ENCODE measurements at regions not wholly inside any gene's neighbourhood (a gene's known extent, or its start where the extent isn't known, plus 50 kb on each side); places are given as distances from the start of the nearest gene placed in this dataset.

DNA sequence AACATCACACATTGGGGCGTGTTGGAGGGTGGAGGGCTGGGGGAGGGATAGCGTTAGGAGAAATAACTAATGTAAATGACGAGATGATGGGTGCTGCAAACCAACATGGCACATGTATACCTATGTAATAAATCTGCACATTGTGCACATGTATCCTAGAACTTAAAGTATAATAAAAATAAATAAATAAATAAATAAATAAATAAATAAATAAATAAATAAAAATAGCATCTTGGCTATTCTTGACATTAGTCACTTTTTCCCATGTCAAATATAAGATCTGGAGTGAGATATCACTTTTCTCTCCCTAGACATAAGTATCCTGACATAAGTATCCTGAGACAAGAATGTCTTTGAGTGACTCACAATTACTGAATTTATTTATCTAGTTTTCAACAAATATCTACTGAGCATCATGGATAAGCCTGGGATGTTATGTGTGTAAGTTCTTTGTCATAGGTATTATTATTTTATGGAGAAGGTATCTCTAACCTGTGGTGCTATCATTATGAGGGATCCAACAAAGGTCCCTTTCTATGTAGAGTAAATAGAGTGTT, 691.3 kb downstream of the SORCS1 start:
- TF ChIP-seq, protein P1, sequence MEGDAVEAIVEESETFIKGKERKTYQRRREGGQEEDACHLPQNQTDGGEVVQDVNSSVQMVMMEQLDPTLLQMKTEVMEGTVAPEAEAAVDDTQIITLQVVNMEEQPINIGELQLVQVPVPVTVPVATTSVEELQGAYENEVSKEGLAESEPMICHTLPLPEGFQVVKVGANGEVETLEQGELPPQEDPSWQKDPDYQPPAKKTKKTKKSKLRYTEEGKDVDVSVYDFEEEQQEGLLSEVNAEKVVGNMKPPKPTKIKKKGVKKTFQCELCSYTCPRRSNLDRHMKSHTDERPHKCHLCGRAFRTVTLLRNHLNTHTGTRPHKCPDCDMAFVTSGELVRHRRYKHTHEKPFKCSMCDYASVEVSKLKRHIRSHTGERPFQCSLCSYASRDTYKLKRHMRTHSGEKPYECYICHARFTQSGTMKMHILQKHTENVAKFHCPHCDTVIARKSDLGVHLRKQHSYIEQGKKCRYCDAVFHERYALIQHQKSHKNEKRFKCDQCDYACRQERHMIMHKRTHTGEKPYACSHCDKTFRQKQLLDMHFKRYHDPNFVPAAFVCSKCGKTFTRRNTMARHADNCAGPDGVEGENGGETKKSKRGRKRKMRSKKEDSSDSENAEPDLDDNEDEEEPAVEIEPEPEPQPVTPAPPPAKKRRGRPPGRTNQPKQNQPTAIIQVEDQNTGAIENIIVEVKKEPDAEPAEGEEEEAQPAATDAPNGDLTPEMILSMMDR (IDR thresholded peaks at IDR 0.05; ENCODE audit: extremely low read depth, low read depth, low read length) = no peak

DNA sequence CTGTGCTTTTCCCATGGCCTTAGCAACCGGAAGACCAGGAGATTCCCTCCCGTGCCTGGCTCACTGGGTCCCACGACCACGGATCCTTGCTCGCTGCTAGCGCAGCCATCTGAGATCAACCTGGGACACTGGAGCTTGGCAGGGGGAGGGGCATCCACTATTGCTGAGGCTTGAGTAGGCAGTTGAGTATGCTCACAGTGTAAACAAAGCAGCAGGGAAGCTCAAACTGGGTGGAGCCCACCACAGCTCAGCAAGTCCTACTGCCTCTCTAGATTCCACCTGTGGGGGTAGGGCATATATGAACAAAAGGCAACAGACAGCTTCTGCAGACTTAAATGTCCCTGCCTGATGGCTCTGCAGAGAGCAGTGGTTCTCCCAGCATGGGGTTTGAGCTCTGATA, 697.0 kb downstream of the SORCS1 start:
- Histone ChIP-seq H3K79me2 (ENCODE audit: insufficient read depth, low read length) (no peaks in the 10 kb centered on the region), H2AFZ (ENCODE audit: low read length) (no peak overlapping the region), H3K4me2 (ENCODE audit: insufficient read depth, low read length) (no peak overlapping the region), H3K36me3 (ENCODE audit: insufficient read depth, low read length) (no peaks in the 10 kb centered on the region), H3K9me3 (ENCODE audit: low read depth, low read length) (no peaks in the 10 kb centered on the region), H3K4me3 (ENCODE audit: insufficient read depth, low read length) (no peak overlapping the region), H3K4me1 (ENCODE audit: insufficient read depth, low read length) (no peaks in the 10 kb centered on the region), H3K27ac (ENCODE audit: low read depth, low read length) (no peak overlapping the region), H4K20me1 (ENCODE audit: insufficient read depth, low read length) (no peaks in the 10 kb centered on the region), H3K27me3 (ENCODE audit: insufficient read depth, low read length) (no peaks in the 10 kb centered on the region)
- TF ChIP-seq, protein P1 (IDR thresholded peaks at IDR 0.05; ENCODE audit: extremely low read depth, low read depth, low read length) = no peak
- DNase-seq (ENCODE audit: insufficient read length, low spot score, missing footprints) = no peak

More for the DNA sequence above, 691.3 kb downstream of the SORCS1 start:
- no peak for DNase-seq (ENCODE audit: insufficient read length, low spot score, missing footprints)
- H3K36me3 ChIP-seq (ENCODE audit: insufficient read depth, low read length) = no peaks in the 10 kb centered on the region
- no peak overlapping the region for H3K4me3 ChIP-seq (ENCODE audit: insufficient read depth, low read length)
- no peaks in the 10 kb centered on the region for H3K79me2 ChIP-seq (ENCODE audit: insufficient read depth, low read length)
- H3K4me1 ChIP-seq (ENCODE audit: insufficient read depth, low read length) = no peaks in the 10 kb centered on the region
- H3K27me3 ChIP-seq (ENCODE audit: insufficient read depth, low read length) = no peaks in the 10 kb centered on the region
- peaks cover 3% of the 10 kb centered on the region for H3K9me3 ChIP-seq (ENCODE audit: low read depth, low read length)
- H3K4me2 ChIP-seq (ENCODE audit: insufficient read depth, low read length) = no peak overlapping the region
- no peak overlapping the region for H2AFZ ChIP-seq (ENCODE audit: low read length)
- H3K27ac ChIP-seq (ENCODE audit: low read depth, low read length) = no peak overlapping the region
- no peaks in the 10 kb centered on the region for H4K20me1 ChIP-seq (ENCODE audit: insufficient read depth, low read length)

DNA sequence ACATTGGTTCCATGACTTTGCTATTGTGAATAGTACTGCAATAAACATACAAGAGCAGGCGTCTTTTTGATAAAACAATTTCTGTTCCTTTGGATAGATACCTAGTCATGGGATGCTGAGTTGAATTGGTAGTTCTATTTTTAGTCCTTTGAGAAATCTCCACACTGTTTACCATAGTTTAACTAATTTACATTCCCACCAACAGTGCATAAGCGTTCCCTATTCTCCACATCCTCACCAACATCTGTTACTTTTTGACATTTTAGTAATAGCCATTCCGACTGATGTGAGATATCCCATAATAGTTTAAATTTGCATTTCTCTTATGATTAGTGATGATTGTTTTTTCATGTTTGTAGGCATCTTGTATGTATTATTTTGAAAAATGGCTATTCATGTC, 707.0 kb downstream of the SORCS1 start:
- Histone ChIP-seq H3K4me3 (ENCODE audit: insufficient read depth, low read length) (no peak overlapping the region), H3K36me3 (ENCODE audit: insufficient read depth, low read length) (no peaks in the 10 kb centered on the region), H3K79me2 (ENCODE audit: insufficient read depth, low read length) (no peaks in the 10 kb centered on the region), H3K27ac (ENCODE audit: low read depth, low read length) (no peak overlapping the region), H2AFZ (ENCODE audit: low read length) (no peak overlapping the region), H3K4me2 (ENCODE audit: insufficient read depth, low read length) (no peak overlapping the region), H4K20me1 (ENCODE audit: insufficient read depth, low read length) (no peaks in the 10 kb centered on the region), H3K4me1 (ENCODE audit: insufficient read depth, low read length) (no peaks in the 10 kb centered on the region), H3K27me3 (ENCODE audit: insufficient read depth, low read length) (no peaks in the 10 kb centered on the region), H3K9me3 (ENCODE audit: low read depth, low read length) (no peaks in the 10 kb centered on the region)
- TF ChIP-seq, protein P1 (IDR thresholded peaks at IDR 0.05; ENCODE audit: extremely low read depth, low read depth, low read length) = no peak
- DNase-seq (ENCODE audit: insufficient read length, low spot score, missing footprints) = no peak

DNA sequence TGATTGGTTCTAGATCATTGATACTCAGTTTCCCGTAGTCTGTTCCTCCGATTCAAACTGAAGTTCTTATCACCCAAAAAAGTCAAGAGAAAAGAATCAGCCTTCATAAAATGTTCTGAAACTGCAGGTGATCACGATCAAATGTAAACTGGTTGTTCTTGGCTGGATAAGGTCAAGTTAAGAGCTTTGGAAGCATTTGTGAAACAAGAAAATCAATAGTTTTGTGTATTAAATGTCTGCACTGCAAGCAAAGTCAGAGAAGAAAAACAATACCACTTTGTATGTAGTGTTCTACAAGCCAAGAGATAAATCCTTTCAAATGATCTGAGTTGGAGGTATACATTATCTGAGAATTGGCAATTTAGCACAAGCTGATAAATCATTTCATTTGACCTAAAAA, 710.3 kb downstream of the SORCS1 start:
- H3K36me3 ChIP-seq (ENCODE audit: insufficient read depth, low read length) = no peaks in the 10 kb centered on the region
- no peak overlapping the region for H3K4me2 ChIP-seq (ENCODE audit: insufficient read depth, low read length)
- no peak overlapping the region for H3K4me3 ChIP-seq (ENCODE audit: insufficient read depth, low read length)
- H3K79me2 ChIP-seq (ENCODE audit: insufficient read depth, low read length) = no peaks in the 10 kb centered on the region
- DNase-seq (ENCODE audit: insufficient read length, low spot score, missing footprints) = no peak
- no peaks in the 10 kb centered on the region for H3K4me1 ChIP-seq (ENCODE audit: insufficient read depth, low read length)
- no peak overlapping the region for H2AFZ ChIP-seq (ENCODE audit: low read length)
- no peaks in the 10 kb centered on the region for H3K9me3 ChIP-seq (ENCODE audit: low read depth, low read length)
- no peaks in the 10 kb centered on the region for H3K27me3 ChIP-seq (ENCODE audit: insufficient read depth, low read length)
- H3K27ac ChIP-seq (ENCODE audit: low read depth, low read length) = no peak overlapping the region
- TF ChIP-seq, protein P1 (IDR thresholded peaks at IDR 0.05; ENCODE audit: extremely low read depth, low read depth, low read length) = no peak
- no peaks in the 10 kb centered on the region for H4K20me1 ChIP-seq (ENCODE audit: insufficient read depth, low read length)
